GM21576 (cell line): ENCODE measurements at regions not wholly inside any gene's neighbourhood (a gene's known extent, or its start where the extent isn't known, plus 50 kb on each side); places are given as distances from the start of the nearest gene placed in this dataset.
"Not testable (repeated sequence)": the region's sequence is repeated elsewhere in the genome, so short reads cannot be mapped to it uniquely, and the experiment has no call there.

ENCODE experiments used
- ATAC-seq: cut with Tn5 transposase; IDR thresholded peaks from one replicate; pipeline ENCODE4 v1.9.1; 2021; ENCODE audit warnings: mild to moderate bottlenecking, moderate library complexity; ENCODE audit not compliant: unreplicated experiment

DNA sequence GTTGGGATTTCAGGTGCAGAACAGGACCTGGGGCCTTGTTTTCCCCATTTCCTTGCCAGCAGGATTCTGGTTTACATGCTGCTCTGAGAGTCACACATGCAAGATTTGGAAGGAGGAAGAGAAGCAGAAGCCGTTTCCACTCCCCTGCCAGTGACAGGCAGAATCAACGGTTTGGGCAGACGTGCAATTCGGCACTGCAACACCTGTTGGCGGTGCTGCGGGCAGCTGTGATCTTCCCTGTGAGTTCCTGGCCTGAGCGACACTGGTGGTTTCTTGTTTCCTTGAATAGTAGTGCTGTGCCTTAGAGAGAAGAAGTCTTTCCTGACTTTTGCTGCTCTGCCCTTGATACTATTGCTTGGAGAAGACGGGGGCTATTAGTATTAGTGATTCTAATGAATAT lies 1126.2 kb downstream of the TYW1 start:
- no peak for ATAC-seq

GRCh38 chr7:68125168-68125567 lies 1128.5 kb downstream of the TYW1 start:
- ATAC-seq = no peak

DNA sequence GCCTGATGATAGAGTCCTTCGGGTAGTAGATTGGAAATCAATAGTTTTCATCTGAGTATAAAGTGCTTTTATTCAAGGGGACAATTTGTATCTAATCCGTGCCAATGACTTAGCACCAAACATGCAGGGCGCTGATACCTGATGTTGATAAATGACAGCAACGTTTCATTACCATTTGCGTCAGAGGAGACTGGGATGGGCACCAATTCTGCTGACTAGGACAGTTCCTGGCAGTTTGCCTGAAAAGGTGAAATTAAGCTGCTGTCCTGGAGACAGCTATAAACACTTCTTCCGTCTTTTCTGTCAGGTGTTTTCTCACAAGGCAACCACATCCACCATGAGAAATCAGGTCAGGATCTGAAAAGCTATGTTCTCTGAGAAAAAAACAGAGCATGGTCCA lies 1136.4 kb downstream of the TYW1 start:
- no peak for ATAC-seq

GRCh38 chr7:68143345-68143744 lies 1146.7 kb downstream of the TYW1 start:
- ATAC-seq = no peak

GRCh38 chr7:68146983-68147382 lies 1150.3 kb downstream of the TYW1 start:
- no peak for ATAC-seq

DNA sequence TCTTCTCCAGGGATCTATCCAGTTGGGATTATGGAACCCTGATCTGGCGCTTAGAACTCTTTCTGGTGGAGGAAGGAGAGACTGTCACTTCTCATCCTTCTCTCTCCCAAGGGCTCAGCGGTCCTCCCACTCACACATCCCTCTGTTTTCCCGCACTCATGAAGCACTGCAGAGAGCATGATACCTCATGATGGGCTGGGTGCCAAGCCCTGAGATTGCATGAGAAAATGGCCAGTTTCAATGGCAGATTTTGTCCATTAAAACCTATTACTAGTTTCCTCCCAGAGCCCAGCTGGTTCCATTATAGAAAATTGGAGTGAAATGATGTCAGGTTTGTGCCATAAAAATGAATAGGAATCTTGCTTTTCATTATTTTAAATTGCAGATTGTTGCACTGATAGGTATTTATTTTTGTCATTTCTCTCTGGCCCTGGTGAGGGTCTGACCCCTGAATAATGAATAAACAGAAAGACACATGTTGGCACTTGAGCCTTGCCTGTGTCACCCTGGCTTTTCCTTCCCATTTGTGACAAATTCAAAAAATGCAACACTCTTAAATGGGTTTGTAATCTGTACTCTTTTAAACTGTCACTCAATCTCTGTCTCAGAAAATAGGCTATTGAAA lies 1151.1 kb downstream of the TYW1 start:
- ATAC-seq = no peak

- ATAC-seq = no peak
Measured at GRCh38 chr7:68148440-68148839, 1151.8 kb downstream of the TYW1 start.

- ATAC-seq = no peak
Measured at GRCh38 chr7:68152205-68152604, 1155.6 kb downstream of the TYW1 start.

DNA sequence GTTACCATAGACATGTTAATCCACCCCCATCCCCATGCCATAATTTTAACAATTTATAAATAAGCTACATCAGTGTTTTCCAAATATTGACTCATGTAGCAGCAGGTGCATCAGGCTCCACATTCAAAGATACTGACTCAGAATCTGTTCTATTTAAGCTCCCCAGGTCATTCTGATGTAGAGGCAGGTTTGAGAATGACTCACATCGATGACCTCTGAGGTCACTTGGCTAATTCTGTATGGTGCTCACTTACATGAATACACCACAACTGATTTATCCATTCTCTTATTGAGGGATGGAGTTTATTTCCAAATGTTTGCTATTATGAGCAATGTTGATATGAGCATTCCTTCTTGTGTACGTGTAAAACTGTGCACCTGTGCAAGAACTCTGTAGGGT lies 1159.0 kb downstream of the TYW1 start:
- no peak for ATAC-seq

GRCh38 chr7:68158686-68159295 lies 1162.2 kb downstream of the TYW1 start:
- no peak for ATAC-seq

DNA sequence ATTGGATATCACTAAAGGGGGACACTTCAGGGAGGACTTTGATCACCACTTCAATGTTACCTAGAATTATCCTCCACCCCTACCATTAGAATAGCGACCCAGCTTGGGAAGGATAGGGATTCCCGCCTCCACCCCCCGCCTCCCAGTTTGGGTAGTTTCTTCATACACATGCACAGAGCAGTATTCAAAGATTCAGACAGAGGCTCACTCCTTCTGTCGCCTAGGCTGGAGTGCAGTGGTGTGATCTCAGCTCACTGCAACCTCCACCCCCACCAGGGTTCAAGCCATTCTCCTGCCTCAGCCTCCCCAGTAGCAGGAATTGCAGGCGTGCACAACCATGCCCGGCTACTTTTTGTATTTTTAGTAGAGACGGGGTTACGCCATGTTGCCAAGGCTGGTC lies 1166.1 kb downstream of the TYW1 start:
- ATAC-seq = no peak

GRCh38 chr7:68166525-68166924 lies 1169.9 kb downstream of the TYW1 start:
- ATAC-seq = no peak

DNA sequence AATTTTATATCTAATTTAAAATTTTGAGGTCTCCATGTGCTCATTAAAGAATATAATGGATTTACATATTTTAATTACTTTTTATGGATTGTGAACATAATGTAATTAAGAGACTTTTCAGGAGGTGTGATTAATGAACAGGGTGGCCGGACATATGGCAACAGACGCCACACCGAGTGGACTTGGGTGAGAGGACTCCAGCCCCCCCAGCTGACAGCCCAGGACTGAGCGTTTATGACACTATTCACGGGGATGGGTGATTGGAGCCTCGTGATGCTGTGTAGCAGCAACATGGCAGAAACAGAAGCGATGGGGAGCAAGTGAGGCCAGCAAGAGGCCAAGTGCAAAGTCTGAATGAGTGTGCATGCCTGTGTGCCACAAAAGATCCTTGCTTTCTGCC lies 1176.9 kb downstream of the TYW1 start:
- no peak for ATAC-seq

- no peak for ATAC-seq
Measured at GRCh38 chr7:68176974-68177373, 1180.3 kb downstream of the TYW1 start.

GRCh38 chr7:68180761-68181160 lies 1184.1 kb downstream of the TYW1 start:
- ATAC-seq = no peak

DNA sequence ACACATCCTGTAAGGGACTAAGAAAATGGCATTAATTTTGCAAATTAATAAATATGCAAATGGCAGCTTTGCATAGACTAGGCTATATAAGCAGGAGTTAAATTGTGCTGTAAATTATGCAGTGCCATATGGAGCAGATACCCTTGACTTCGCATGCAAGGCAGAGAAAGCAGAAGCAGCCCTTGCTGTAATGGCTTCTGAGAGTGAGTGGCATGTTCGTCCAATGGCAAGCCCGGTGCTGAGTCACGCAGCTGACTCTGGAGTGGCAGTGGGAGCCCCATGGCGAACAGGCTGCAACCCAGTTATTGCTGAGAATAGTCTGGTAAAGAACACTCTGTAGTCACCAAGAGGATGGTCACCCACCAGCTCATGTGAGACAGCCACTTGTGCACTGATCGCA lies 1186.5 kb downstream of the TYW1 start:
- ATAC-seq = no peak

GRCh38 chr7:68185631-68186456 lies 1189.2 kb downstream of the TYW1 start:
- no peak for ATAC-seq

- ATAC-seq = no peak
Measured at GRCh38 chr7:68187532-68187931, 1190.9 kb downstream of the TYW1 start.

DNA sequence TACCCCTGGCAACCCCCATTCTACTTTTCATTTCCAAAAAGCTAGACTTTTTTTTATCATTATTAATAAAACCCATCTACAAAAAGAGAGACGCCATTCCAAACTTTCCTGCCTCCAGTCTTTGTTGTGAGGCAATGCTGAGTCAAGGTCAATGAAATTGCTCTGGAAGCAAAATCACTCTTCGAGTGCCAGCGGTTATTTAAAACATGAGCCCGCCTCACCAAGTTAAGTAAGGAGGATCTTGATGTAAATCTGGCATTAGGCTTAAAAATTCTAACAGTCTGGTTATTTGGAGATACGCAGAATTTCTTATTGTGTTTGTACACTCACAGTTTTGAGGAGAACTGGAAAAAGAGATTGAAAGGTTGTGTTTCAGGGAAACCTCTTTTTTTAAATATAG lies 1196.3 kb downstream of the TYW1 start:
- no peak for ATAC-seq

DNA sequence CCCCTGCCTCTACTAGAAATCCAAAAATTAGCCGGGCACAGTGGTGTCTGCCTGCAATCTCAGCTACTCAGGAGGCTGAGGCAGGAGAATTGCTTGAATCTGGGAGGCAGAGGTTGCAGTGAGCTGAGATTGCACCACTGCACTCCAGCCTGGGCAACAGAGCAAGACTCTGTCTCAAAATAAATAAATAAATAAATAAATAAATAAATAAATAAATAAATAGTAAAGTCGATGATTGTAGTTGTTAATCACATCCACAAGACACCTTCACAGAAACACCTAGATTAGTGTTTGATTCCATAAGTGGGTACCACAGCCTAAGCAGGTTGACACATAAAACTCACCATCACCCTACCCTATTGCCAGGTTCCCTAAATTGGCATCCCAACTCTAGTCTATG lies 1199.0 kb downstream of the TYW1 start:
- not testable (repeated sequence) for ATAC-seq

GRCh38 chr7:68200051-68200670 lies 1203.5 kb downstream of the TYW1 start:
- no peak for ATAC-seq

- no peak for ATAC-seq
Measured at GRCh38 chr7:68203251-68203650, 1206.6 kb downstream of the TYW1 start.
